ENCODE measurements at regions not wholly inside any gene's neighbourhood (a gene's known extent, or its start where the extent isn't known, plus 50 kb on each side); places are given as distances from the start of the nearest gene placed in this dataset.

DNA sequence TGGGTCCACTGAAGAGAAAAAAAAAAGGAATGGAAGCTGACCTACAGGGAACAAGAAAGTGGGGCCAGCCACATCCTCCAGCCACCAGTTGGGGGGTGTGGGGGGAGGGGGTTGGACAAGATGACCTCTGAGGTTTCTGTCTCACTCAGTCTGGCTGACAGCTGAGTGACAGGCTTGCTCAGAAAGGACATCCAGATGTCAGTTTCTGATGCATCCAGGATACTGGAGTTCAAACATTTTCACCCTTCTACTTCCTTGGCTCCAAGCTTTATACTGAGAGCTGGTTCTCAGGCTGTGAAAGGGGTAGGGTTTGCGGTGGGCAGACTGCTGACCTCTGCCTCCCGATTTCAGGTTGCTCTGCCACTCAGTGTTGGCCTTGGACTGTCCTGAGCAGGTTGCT lies 2178.3 kb downstream of the TP53TG3F start:
- DNase-seq (ENCODE audit: low spot score): no peak
- TF ChIP-seq TEAD1 (CRISPR knock-in tag; IDR thresholded peaks at IDR 0.05): no peak
- TF ChIP-seq GRHL2 (CRISPR knock-in tag; IDR thresholded peaks at IDR 0.05; ENCODE audit: insufficient replicate concordance, severe bottlenecking): no peak
- no peak for TF ChIP-seq ZNF263 (CRISPR knock-in tag; IDR thresholded peaks at IDR 0.05; ENCODE audit: low read depth)
- TF ChIP-seq, protein P1, sequence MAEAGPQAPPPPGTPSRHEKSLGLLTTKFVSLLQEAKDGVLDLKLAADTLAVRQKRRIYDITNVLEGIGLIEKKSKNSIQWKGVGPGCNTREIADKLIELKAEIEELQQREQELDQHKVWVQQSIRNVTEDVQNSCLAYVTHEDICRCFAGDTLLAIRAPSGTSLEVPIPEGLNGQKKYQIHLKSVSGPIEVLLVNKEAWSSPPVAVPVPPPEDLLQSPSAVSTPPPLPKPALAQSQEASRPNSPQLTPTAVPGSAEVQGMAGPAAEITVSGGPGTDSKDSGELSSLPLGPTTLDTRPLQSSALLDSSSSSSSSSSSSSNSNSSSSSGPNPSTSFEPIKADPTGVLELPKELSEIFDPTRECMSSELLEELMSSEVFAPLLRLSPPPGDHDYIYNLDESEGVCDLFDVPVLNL (CRISPR knock-in tag; IDR thresholded peaks at IDR 0.05; ENCODE audit: borderline replicate concordance, low read depth): no peak
- TF ChIP-seq, protein P2, sequence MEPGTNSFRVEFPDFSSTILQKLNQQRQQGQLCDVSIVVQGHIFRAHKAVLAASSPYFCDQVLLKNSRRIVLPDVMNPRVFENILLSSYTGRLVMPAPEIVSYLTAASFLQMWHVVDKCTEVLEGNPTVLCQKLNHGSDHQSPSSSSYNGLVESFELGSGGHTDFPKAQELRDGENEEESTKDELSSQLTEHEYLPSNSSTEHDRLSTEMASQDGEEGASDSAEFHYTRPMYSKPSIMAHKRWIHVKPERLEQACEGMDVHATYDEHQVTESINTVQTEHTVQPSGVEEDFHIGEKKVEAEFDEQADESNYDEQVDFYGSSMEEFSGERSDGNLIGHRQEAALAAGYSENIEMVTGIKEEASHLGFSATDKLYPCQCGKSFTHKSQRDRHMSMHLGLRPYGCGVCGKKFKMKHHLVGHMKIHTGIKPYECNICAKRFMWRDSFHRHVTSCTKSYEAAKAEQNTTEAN (CRISPR knock-in tag; IDR thresholded peaks at IDR 0.05): no peak
- Mint-ChIP-seq H3K4me3 (no peak overlapping the region), H3K9me3 (peaks cover 79% of the 10 kb centered on the region), H3K36me3 (peaks cover 61% of the 10 kb centered on the region), H3K27me3 (ENCODE audit: low read depth) (no peaks in the 10 kb centered on the region; the same call in 1 of the 2 replicates), H3K4me1 (no peaks in the 10 kb centered on the region), H3K27ac (no peak overlapping the region)
- POLR2A ChIA-PET: no interaction called here
- ATAC-seq: no peak
- CTCF ChIA-PET: no interaction called here

DNA sequence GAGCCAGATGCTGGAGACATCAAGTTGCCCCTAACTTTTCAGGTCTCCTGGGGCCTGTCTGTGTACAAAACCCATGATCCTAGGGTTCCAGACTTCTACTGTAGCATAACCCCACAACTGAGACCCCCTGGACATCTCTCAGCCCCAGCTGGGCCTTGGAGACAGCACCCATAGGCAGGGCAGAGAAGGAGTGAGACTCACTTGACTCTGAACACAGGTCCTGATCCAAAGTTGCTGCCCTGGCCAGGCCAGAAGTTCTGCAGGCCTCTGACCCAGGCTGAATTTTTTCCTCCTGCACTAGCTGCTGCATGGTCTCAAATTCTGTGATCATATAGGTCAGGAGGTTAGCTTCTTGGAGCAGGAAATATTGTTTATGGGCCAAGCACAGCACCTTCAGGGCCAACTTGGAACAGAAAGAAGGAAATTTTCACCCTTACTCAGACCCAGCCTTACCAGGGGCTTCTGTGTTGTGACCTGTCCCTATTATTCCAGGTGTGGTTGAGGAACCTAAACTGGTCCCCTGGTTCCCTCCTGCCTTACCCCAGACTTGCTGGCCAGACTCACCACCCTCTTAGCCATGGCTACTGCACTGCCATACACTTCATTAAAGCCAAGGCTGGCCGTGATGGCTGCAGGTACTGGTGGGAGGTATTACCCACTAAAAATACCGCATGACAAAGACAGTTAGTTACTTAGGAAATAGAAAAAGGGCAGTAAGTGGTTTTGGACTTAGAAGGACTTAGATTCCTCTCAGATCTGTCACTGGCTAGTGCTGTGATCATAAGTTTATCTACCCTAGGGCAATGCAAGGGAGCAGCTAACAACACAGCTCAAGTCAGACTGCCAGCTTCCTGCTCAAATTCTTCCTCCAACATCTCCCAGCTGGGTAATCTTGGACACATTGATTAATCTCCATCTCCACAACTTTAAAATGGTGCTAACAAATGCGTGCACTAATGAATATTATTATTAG lies 2180.1 kb downstream of the TP53TG3F start:
- no peak overlapping the region for H3K4me3 Mint-ChIP-seq
- DNase-seq (ENCODE audit: low spot score) (no peak), ATAC-seq (no peak)
- H3K36me3 Mint-ChIP-seq: peaks cover 58% of the 10 kb centered on the region
- ChIA-PET CTCF (no interaction called here), POLR2A (no interaction called here)
- peaks cover 73% of the 10 kb centered on the region for H3K9me3 Mint-ChIP-seq
- H3K4me1 Mint-ChIP-seq: no peaks in the 10 kb centered on the region
- H3K27me3 Mint-ChIP-seq (ENCODE audit: low read depth): peaks cover 3% of the 10 kb centered on the region; the same call in 1 of the 2 replicates
- no peak overlapping the region for H3K27ac Mint-ChIP-seq
- TF ChIP-seq, protein P3, sequence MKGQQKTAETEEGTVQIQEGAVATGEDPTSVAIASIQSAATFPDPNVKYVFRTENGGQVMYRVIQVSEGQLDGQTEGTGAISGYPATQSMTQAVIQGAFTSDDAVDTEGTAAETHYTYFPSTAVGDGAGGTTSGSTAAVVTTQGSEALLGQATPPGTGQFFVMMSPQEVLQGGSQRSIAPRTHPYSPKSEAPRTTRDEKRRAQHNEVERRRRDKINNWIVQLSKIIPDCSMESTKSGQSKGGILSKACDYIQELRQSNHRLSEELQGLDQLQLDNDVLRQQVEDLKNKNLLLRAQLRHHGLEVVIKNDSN (CRISPR knock-in tag; IDR thresholded peaks at IDR 0.05): no peak
- TF ChIP-seq, protein P4, sequence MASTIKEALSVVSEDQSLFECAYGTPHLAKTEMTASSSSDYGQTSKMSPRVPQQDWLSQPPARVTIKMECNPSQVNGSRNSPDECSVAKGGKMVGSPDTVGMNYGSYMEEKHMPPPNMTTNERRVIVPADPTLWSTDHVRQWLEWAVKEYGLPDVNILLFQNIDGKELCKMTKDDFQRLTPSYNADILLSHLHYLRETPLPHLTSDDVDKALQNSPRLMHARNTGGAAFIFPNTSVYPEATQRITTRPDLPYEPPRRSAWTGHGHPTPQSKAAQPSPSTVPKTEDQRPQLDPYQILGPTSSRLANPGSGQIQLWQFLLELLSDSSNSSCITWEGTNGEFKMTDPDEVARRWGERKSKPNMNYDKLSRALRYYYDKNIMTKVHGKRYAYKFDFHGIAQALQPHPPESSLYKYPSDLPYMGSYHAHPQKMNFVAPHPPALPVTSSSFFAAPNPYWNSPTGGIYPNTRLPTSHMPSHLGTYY (CRISPR knock-in tag; IDR thresholded peaks at IDR 0.05): no peak
- TF ChIP-seq, protein P5, sequence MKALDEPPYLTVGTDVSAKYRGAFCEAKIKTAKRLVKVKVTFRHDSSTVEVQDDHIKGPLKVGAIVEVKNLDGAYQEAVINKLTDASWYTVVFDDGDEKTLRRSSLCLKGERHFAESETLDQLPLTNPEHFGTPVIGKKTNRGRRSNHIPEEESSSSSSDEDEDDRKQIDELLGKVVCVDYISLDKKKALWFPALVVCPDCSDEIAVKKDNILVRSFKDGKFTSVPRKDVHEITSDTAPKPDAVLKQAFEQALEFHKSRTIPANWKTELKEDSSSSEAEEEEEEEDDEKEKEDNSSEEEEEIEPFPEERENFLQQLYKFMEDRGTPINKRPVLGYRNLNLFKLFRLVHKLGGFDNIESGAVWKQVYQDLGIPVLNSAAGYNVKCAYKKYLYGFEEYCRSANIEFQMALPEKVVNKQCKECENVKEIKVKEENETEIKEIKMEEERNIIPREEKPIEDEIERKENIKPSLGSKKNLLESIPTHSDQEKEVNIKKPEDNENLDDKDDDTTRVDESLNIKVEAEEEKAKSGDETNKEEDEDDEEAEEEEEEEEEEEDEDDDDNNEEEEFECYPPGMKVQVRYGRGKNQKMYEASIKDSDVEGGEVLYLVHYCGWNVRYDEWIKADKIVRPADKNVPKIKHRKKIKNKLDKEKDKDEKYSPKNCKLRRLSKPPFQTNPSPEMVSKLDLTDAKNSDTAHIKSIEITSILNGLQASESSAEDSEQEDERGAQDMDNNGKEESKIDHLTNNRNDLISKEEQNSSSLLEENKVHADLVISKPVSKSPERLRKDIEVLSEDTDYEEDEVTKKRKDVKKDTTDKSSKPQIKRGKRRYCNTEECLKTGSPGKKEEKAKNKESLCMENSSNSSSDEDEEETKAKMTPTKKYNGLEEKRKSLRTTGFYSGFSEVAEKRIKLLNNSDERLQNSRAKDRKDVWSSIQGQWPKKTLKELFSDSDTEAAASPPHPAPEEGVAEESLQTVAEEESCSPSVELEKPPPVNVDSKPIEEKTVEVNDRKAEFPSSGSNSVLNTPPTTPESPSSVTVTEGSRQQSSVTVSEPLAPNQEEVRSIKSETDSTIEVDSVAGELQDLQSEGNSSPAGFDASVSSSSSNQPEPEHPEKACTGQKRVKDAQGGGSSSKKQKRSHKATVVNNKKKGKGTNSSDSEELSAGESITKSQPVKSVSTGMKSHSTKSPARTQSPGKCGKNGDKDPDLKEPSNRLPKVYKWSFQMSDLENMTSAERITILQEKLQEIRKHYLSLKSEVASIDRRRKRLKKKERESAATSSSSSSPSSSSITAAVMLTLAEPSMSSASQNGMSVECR (CRISPR knock-in tag; IDR thresholded peaks at IDR 0.05; ENCODE audit: borderline replicate concordance): no peak
- TF ChIP-seq, protein P6, sequence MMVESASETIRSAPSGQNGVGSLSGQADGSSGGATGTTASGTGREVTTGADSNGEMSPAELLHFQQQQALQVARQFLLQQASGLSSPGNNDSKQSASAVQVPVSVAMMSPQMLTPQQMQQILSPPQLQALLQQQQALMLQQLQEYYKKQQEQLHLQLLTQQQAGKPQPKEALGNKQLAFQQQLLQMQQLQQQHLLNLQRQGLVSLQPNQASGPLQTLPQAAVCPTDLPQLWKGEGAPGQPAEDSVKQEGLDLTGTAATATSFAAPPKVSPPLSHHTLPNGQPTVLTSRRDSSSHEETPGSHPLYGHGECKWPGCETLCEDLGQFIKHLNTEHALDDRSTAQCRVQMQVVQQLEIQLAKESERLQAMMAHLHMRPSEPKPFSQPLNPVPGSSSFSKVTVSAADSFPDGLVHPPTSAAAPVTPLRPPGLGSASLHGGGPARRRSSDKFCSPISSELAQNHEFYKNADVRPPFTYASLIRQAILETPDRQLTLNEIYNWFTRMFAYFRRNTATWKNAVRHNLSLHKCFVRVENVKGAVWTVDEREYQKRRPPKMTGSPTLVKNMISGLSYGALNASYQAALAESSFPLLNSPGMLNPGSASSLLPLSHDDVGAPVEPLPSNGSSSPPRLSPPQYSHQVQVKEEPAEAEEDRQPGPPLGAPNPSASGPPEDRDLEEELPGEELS (CRISPR knock-in tag; IDR thresholded peaks at IDR 0.05): no peak
- TF ChIP-seq, protein P7, sequence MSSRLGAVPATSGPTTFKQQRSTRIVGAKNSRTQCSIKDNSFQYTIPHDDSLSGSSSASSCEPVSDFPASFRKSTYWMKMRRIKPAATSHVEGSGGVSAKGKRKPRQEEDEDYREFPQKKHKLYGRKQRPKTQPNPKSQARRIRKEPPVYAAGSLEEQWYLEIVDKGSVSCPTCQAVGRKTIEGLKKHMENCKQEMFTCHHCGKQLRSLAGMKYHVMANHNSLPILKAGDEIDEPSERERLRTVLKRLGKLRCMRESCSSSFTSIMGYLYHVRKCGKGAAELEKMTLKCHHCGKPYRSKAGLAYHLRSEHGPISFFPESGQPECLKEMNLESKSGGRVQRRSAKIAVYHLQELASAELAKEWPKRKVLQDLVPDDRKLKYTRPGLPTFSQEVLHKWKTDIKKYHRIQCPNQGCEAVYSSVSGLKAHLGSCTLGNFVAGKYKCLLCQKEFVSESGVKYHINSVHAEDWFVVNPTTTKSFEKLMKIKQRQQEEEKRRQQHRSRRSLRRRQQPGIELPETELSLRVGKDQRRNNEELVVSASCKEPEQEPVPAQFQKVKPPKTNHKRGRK (CRISPR knock-in tag; IDR thresholded peaks at IDR 0.05; ENCODE audit: borderline replicate concordance): no peak
- TF ChIP-seq SOX15 (CRISPR knock-in tag; IDR thresholded peaks at IDR 0.05) (no peak), ZNF138 (CRISPR knock-in tag; conservative IDR thresholded peaks at IDR 0.05) (no peak), ZBTB21 (CRISPR knock-in tag; IDR thresholded peaks at IDR 0.05; ENCODE audit: borderline replicate concordance) (no peak), HMGA2 (CRISPR knock-in tag; IDR thresholded peaks at IDR 0.05) (no peak), CREB1 (CRISPR knock-in tag; IDR thresholded peaks at IDR 0.05) (no peak)
- TF ChIP-seq, protein P8, sequence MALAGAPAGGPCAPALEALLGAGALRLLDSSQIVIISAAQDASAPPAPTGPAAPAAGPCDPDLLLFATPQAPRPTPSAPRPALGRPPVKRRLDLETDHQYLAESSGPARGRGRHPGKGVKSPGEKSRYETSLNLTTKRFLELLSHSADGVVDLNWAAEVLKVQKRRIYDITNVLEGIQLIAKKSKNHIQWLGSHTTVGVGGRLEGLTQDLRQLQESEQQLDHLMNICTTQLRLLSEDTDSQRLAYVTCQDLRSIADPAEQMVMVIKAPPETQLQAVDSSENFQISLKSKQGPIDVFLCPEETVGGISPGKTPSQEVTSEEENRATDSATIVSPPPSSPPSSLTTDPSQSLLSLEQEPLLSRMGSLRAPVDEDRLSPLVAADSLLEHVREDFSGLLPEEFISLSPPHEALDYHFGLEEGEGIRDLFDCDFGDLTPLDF (CRISPR knock-in tag; IDR thresholded peaks at IDR 0.05): no peak
- TF ChIP-seq, protein P9, sequence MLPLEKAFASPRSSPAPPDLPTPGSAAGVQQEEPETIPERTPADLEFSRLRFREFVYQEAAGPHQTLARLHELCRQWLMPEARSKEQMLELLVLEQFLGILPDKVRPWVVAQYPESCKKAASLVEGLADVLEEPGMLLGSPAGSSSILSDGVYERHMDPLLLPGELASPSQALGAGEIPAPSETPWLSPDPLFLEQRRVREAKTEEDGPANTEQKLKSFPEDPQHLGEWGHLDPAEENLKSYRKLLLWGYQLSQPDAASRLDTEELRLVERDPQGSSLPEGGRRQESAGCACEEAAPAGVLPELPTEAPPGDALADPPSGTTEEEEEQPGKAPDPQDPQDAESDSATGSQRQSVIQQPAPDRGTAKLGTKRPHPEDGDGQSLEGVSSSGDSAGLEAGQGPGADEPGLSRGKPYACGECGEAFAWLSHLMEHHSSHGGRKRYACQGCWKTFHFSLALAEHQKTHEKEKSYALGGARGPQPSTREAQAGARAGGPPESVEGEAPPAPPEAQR (CRISPR knock-in tag; IDR thresholded peaks at IDR 0.05): no peak

Data from WTC11 (cell line).